Naive thymus-derived CD4-positive, alpha-beta T cell (primary cell): ENCODE measurements at regions not wholly inside any gene's neighbourhood (a gene's known extent, or its start where the extent isn't known, plus 50 kb on each side); places are given as distances from the start of the nearest gene placed in this dataset.

ENCODE experiments used
- ATAC-seq: fragments of 150-1000 bp; cut with Tn5 transposase; 2 replicates; pipeline ENCODE4 v1.10.0; 2021; ENCODE audit warnings: mild to moderate bottlenecking, moderate library complexity
- CTCF ChIA-PET: fragments of 350-600 bp; sonication (Branson Sonifier 250); formaldehyde crosslinking; loops from one replicate; lab custom pipeline; 2021; ENCODE audit warnings: antibody characterized with exemption; lab: Charles Lee
- POLR2A ChIA-PET: fragments of 350-600 bp; sonication (Branson Sonifier 250); formaldehyde crosslinking; loops from one replicate; lab custom pipeline; 2021; ENCODE audit warnings: antibody characterized with exemption, inconsistent platforms; lab: Charles Lee
- DNase-seq, 9 donors: peaks; one replicate each; pipeline versions ENCODE4 v3.0.0 to v3.0.0-alpha.2; 2020 to 2022; ENCODE audit warnings: mixed read lengths in 1 of 9
- H3K27ac ChIP-seq: one replicate; pipeline ENCODE4 v1.7.0; 2013; ENCODE audit warnings: mild to moderate bottlenecking, low read depth, low read length, moderate library complexity
- H3K27me3 ChIP-seq, 2 donors: one replicate each; pipeline ENCODE4 v1.7.0; 2013; ENCODE audit warnings: low read length in 2 of 2, mild to moderate bottlenecking in 2 of 2, moderate library complexity in 2 of 2; ENCODE audit not compliant: control insufficient read depth in 2 of 2, insufficient read depth in 2 of 2
- H3K36me3 ChIP-seq, 3 experiments: 1 replicate in 2 of 3; 2 replicates in 1 of 3; pipeline ENCODE4 v1.7.0; 2013; ENCODE audit warnings: low read length in 3 of 3, mild to moderate bottlenecking in 3 of 3, moderate library complexity in 1 of 3; ENCODE audit not compliant: insufficient read depth in 3 of 3, control insufficient read depth in 2 of 3
- H3K4me1 ChIP-seq, 2 donors: one replicate each; pipeline ENCODE4 v1.7.0; 2013; ENCODE audit warnings: low read length in 2 of 2, mild to moderate bottlenecking in 2 of 2, moderate library complexity in 1 of 2; ENCODE audit not compliant: control insufficient read depth in 2 of 2, insufficient read depth in 2 of 2
- H3K4me3 ChIP-seq: 2 replicates; pipeline ENCODE4 v1.7.0; 2013; ENCODE audit warnings: mild to moderate bottlenecking, low read length
- H3K9me3 ChIP-seq, 3 experiments: 1 replicate in 2 of 3; 2 replicates in 1 of 3; pipeline ENCODE4 v1.7.0; 2013; ENCODE audit warnings: low read length in 3 of 3; ENCODE audit not compliant: control insufficient read depth in 2 of 3
- H3K27ac Mint-ChIP-seq, 9 donors: one replicate each; pipeline ENCODE4 v1.8.0; 2020 to 2022; ENCODE audit warnings: mixed read lengths in 9 of 9, mild to moderate bottlenecking in 8 of 9, moderate library complexity in 5 of 9, inconsistent platforms in 2 of 9
- H3K27me3 Mint-ChIP-seq, 5 donors: one replicate each; pipeline ENCODE4 v1.8.0; 2021 to 2022; ENCODE audit warnings: mixed read lengths in 5 of 5, mild to moderate bottlenecking in 1 of 5
- H3K36me3 Mint-ChIP-seq, 5 donors: one replicate each; pipeline ENCODE4 v1.8.0; 2020 to 2022; ENCODE audit warnings: mixed read lengths in 5 of 5, mild to moderate bottlenecking in 3 of 5, inconsistent platforms in 1 of 5
- H3K4me1 Mint-ChIP-seq, 7 donors: one replicate each; pipeline ENCODE4 v1.8.0; 2020 to 2022; ENCODE audit warnings: mixed read lengths in 7 of 7, mild to moderate bottlenecking in 3 of 7, inconsistent platforms in 1 of 7
- H3K4me3 Mint-ChIP-seq, 10 donors: one replicate each; pipeline ENCODE4 v1.8.0; 2020 to 2022; ENCODE audit warnings: mild to moderate bottlenecking in 10 of 10, mixed read lengths in 10 of 10, moderate library complexity in 6 of 10, inconsistent platforms in 2 of 10
- H3K9me3 Mint-ChIP-seq, 11 donors: one replicate each; pipeline ENCODE4 v1.8.0; 2020 to 2022; ENCODE audit warnings: mixed read lengths in 11 of 11, mild to moderate bottlenecking in 4 of 11, inconsistent platforms in 1 of 11, moderate library complexity in 1 of 11
- intact Hi-C, 2 donors: fragments of 100-400 bp; cut with micrococcal nuclease; formaldehyde crosslinking; loops; one replicate each; pipeline ENCODE4 v1.15.1; 2023

- no peaks in the 10 kb centered on the region for H3K27me3 ChIP-seq
- ChIA-PET POLR2A (no interaction called here), CTCF (no interaction called here)
- H3K9me3 ChIP-seq = no peaks in the 10 kb centered on the region
- Mint-ChIP-seq H3K27me3 (peaks cover 0 to 14% (median 10%) of the 10 kb centered on the region in 5 donors), H3K9me3 (peaks cover 0 to 3% (median 0%) of the 10 kb centered on the region in 11 donors), H3K27ac (no peak overlapping the region), H3K36me3 (no peaks in the 10 kb centered on the region), H3K4me3 (no peak overlapping the region), H3K4me1 (no peaks in the 10 kb centered on the region)
- DNase-seq = no peak
- no peaks in the 10 kb centered on the region for H3K36me3 ChIP-seq
- H3K27ac ChIP-seq = no peak overlapping the region
- H3K4me1 ChIP-seq = no peaks in the 10 kb centered on the region
- H3K4me3 ChIP-seq = no peak overlapping the region
- intact Hi-C loops = no loop called here
- ATAC-seq = no peak
Observed at GRCh38 chr1:209062081-209062620, 521.4 kb upstream of the CAMK1G start.

GRCh38 chr1:209062863-209063262 is 520.7 kb upstream of the CAMK1G start:
- Histone ChIP-seq H3K27me3 (no peaks in the 10 kb centered on the region), H3K4me3 (no peak overlapping the region), H3K27ac (no peak overlapping the region), H3K4me1 (no peaks in the 10 kb centered on the region), H3K36me3 (no peaks in the 10 kb centered on the region), H3K9me3 (no peaks in the 10 kb centered on the region)
- H3K27ac Mint-ChIP-seq = no peak overlapping the region
- H3K9me3 Mint-ChIP-seq = no peaks in the 10 kb centered on the region
- ATAC-seq = no peak
- CTCF ChIA-PET = no interaction called here
- intact Hi-C loops = no loop called here
- no peaks in the 10 kb centered on the region for H3K4me1 Mint-ChIP-seq
- peaks cover 0 to 16% (median 10%) of the 10 kb centered on the region in 5 donors for H3K27me3 Mint-ChIP-seq
- no peaks in the 10 kb centered on the region for H3K36me3 Mint-ChIP-seq
- no peak for DNase-seq
- POLR2A ChIA-PET = no interaction called here
- H3K4me3 Mint-ChIP-seq = no peak overlapping the region

- no peaks in the 10 kb centered on the region for H3K4me1 ChIP-seq
- Mint-ChIP-seq H3K36me3 (no peaks in the 10 kb centered on the region), H3K27me3 (peaks cover 0 to 16% (median 10%) of the 10 kb centered on the region in 5 donors), H3K4me3 (no peak overlapping the region), H3K4me1 (no peaks in the 10 kb centered on the region), H3K27ac (no peak overlapping the region), H3K9me3 (no peaks in the 10 kb centered on the region)
- ChIA-PET POLR2A (no interaction called here), CTCF (no interaction called here)
- DNase-seq = no peak
- H3K27ac ChIP-seq = no peak overlapping the region
- H3K36me3 ChIP-seq = no peaks in the 10 kb centered on the region
- ATAC-seq = no peak
- no peak overlapping the region for H3K4me3 ChIP-seq
- no peaks in the 10 kb centered on the region for H3K27me3 ChIP-seq
- H3K9me3 ChIP-seq = no peaks in the 10 kb centered on the region
- intact Hi-C loops = no loop called here
Observed at GRCh38 chr1:209063767-209064659, 519.5 kb upstream of the CAMK1G start.

GRCh38 chr1:209064850-209065706 is 518.4 kb upstream of the CAMK1G start:
- H3K4me1 Mint-ChIP-seq = no peaks in the 10 kb centered on the region
- peaks cover 0 to 16% (median 10%) of the 10 kb centered on the region in 5 donors for H3K27me3 Mint-ChIP-seq
- POLR2A ChIA-PET = no interaction called here
- Histone ChIP-seq H3K36me3 (no peaks in the 10 kb centered on the region), H3K4me3 (no peak overlapping the region), H3K9me3 (no peaks in the 10 kb centered on the region), H3K4me1 (no peaks in the 10 kb centered on the region), H3K27ac (no peak overlapping the region), H3K27me3 (no peaks in the 10 kb centered on the region)
- DNase-seq (no peak), ATAC-seq (no peak)
- intact Hi-C loops = no loop called here
- CTCF ChIA-PET = no interaction called here
- H3K4me3 Mint-ChIP-seq = no peak overlapping the region
- no peaks in the 10 kb centered on the region for H3K36me3 Mint-ChIP-seq
- no peaks in the 10 kb centered on the region for H3K9me3 Mint-ChIP-seq
- no peak overlapping the region for H3K27ac Mint-ChIP-seq

GRCh38 chr1:209072481-209072880 is 511.0 kb upstream of the CAMK1G start:
- Mint-ChIP-seq H3K4me1 (no peaks in the 10 kb centered on the region), H3K9me3 (no peaks in the 10 kb centered on the region), H3K27me3 (peaks cover 0 to 5% (median 4%) of the 10 kb centered on the region in 5 donors), H3K27ac (no peak overlapping the region), H3K36me3 (no peaks in the 10 kb centered on the region), H3K4me3 (no peak overlapping the region)
- CTCF ChIA-PET = no interaction called here
- ATAC-seq (no peak), DNase-seq (no peak)
- Histone ChIP-seq H3K36me3 (no peaks in the 10 kb centered on the region), H3K27me3 (no peaks in the 10 kb centered on the region), H3K9me3 (no peaks in the 10 kb centered on the region), H3K4me3 (no peak overlapping the region), H3K4me1 (no peaks in the 10 kb centered on the region), H3K27ac (no peak overlapping the region)
- intact Hi-C loops = no loop called here
- POLR2A ChIA-PET = no interaction called here

- Histone ChIP-seq H3K27ac (no peak overlapping the region), H3K9me3 (no peaks in the 10 kb centered on the region), H3K4me1 (no peaks in the 10 kb centered on the region), H3K4me3 (no peak overlapping the region), H3K27me3 (no peaks in the 10 kb centered on the region), H3K36me3 (no peaks in the 10 kb centered on the region)
- DNase-seq = no peak
- H3K4me1 Mint-ChIP-seq = no peaks in the 10 kb centered on the region
- H3K27ac Mint-ChIP-seq = no peak overlapping the region
- H3K4me3 Mint-ChIP-seq = no peak overlapping the region
- peaks cover 0 to 5% (median 4%) of the 10 kb centered on the region in 5 donors for H3K27me3 Mint-ChIP-seq
- ChIA-PET CTCF (no interaction called here), POLR2A (no interaction called here)
- no peaks in the 10 kb centered on the region for H3K36me3 Mint-ChIP-seq
- ATAC-seq = no peak
- H3K9me3 Mint-ChIP-seq = no peaks in the 10 kb centered on the region
- intact Hi-C loops = no loop called here
Observed at GRCh38 chr1:209073879-209074278, 509.6 kb upstream of the CAMK1G start.
